ENCODE measurements at regions not wholly inside any gene's neighbourhood (a gene's known extent, or its start where the extent isn't known, plus 50 kb on each side); places are given as distances from the start of the nearest gene placed in this dataset.
A peak's percentile ranks its signal among the peaks of the same experiment; 100 is the strongest.

DNA sequence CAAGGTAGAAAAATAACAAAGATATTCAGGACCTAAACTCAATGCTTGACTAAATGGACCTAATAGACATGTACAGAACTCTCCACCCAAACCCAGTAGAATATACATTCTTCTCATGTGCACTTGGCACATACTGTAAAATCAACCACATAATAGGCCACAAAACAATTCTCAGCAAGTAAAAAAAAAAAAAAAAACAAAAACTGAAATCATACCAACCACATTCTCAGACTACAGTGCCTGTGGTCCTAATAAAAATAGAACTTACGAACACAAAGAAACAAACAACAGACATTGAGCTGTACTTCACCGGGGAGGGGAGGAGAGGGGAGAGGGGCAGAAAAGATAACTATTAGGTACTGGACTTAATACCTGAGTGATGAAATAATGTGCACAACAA is 114.1 kb upstream of the CD180 start:
- H3K9me3 ChIP-seq (replicated peaks) = no peaks in the 10 kb centered on the region
- H3K4me1 ChIP-seq (replicated peaks) = peaks cover 22% of the 10 kb centered on the region
- no peak overlapping the region for H3K4me3 ChIP-seq
- H3K27ac ChIP-seq = no peak overlapping the region
- no peaks in the 10 kb centered on the region for H3K27me3 ChIP-seq (replicated peaks)
- H3K36me3 ChIP-seq = no peaks in the 10 kb centered on the region
- DNase-seq (ENCODE audit: low read depth in 1 of 2, low spot score in 2 of 2) = peak in 1 of 2 experiments; percentile 18

DNA sequence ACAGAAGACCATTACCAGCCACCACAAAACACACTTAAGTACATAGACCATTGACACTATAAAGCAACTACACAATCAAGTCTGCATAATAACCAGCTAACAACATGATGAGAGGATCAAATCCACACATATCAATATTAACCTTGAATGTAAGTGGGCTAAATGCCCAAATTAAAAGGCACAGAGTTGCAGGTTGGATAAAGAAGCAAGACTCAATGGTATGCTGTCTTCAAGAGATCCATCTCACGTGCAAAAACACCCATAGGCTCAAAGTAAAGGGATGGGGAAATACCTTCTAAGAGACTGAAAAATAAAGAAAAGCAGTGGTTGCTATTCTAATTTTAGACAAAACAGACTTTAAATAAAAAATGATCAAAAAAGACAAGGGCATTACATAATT is 113.6 kb upstream of the CD180 start:
- peaks cover 22% of the 10 kb centered on the region for H3K4me1 ChIP-seq (replicated peaks)
- DNase-seq (ENCODE audit: low read depth in 1 of 2, low spot score in 2 of 2) = no peak
- no peaks in the 10 kb centered on the region for H3K36me3 ChIP-seq
- H3K27ac ChIP-seq = no peak overlapping the region
- H3K9me3 ChIP-seq (replicated peaks) = no peaks in the 10 kb centered on the region
- no peaks in the 10 kb centered on the region for H3K27me3 ChIP-seq (replicated peaks)
- H3K4me3 ChIP-seq = no peak overlapping the region

DNA sequence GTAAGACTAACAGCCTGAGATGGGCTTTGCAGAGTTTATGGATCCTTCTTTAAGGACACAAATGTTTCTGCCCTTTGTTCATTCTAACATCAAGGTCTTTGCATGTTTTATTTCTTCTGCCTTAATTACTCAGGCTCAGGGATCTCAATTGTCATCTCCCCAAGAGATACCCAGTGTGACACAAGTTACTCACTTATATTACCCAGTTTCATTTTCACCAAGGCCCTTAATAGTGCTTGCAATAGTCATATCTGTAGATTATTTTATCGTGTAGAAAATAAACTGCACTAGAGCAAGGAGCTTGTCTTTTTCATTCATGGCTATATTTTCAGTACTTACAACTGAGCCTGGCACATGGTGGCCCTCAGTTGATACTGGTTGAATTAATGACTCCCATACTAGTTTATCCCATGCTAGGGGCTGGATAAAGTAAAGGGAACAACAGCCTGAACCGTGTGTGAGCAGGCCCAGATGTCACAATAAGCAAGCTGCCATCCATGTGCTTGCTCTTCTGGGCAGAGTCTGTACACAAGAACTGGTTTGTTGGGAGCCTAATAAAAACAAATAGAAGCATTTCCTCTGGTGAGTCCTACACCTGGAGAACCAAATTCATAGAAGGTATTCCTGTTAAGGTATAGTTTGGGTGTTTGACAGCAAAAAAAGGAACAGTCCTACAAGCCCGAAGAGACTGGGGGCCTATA is 112.5 kb upstream of the CD180 start:
- H3K27me3 ChIP-seq (replicated peaks) = no peaks in the 10 kb centered on the region
- no peak overlapping the region for H3K27ac ChIP-seq
- H3K9me3 ChIP-seq (replicated peaks) = no peaks in the 10 kb centered on the region
- no peak overlapping the region for H3K4me3 ChIP-seq
- DNase-seq (ENCODE audit: low read depth in 1 of 2, low spot score in 2 of 2) = no peak
- H3K36me3 ChIP-seq = no peaks in the 10 kb centered on the region
- peaks cover 28% of the 10 kb centered on the region for H3K4me1 ChIP-seq (replicated peaks)

DNA sequence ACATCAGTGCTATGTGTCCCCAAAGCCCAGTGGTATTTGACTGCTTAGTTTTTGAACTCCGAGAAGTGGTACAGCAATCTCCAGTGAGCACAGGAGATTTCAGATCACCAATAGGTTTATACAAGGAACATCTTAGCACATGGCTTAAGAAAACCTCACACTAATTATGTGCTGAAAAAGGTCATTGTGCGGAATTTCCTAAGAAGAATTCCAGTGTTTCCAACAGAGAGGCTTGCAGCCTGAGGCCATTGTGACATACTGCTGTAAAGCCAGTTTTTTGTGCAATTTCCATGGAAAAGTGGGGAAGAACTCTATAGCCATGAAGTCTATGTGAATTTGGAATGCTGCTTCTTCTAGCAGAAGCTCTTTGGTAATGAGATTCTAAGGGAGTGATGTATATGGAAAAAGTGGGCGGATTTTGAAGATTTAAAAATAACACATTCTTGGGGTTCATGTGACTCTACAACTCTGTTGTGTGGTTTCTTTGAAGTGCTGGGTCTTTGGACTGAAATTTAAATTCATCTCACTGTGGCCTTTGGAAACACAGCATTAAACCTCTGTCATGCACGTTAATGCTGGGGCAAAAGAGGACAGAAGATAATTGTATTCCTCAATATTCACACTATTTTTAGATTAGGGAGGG is 110.5 kb upstream of the CD180 start:
- no peaks in the 10 kb centered on the region for H3K36me3 ChIP-seq
- H3K27ac ChIP-seq = no peak overlapping the region
- H3K4me1 ChIP-seq (replicated peaks) = peaks cover 48% of the 10 kb centered on the region
- no peaks in the 10 kb centered on the region for H3K27me3 ChIP-seq (replicated peaks)
- DNase-seq (ENCODE audit: low read depth in 1 of 2, low spot score in 2 of 2) = no peak
- no peak overlapping the region for H3K4me3 ChIP-seq
- no peaks in the 10 kb centered on the region for H3K9me3 ChIP-seq (replicated peaks)

DNA sequence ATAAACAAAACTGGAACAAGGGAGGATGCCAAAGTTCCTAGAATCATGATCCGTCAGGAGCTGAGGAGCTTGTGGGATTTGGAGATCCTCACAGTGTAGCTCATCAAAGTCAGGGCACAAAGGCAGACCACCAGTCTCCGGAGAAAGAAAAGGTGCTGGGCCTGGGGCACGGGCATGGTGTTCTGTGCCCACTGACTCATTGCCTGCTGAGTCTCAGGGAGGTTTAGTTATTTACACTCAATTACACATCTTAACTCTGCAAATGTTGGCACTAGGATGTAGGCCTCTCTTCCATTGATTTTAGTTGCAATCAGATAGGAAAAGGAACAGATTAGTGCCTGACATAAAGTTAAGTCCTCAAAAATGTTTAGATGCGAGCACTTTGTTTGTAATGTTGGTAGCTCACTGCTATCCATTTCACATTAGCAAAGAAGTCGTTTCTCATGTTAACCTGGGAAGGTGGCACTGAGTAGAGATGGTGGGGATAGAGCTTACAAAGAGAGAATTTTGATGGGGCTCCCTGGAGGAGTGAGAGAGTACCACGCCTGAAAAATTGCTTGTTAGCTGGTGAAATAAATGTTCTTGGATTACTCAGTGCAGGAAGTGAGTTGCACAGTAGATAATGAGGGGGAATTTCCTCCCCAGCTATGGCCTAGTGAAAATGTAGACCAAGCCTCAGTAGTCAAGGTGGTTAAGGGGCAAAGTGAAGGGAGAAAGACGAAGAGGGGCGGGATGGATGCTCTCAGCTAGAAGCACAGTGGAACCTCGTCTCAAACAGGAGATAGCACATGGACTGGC is 109.5 kb upstream of the CD180 start:
- H3K36me3 ChIP-seq = no peaks in the 10 kb centered on the region
- no peak overlapping the region for H3K4me3 ChIP-seq
- no peak overlapping the region; the same call in 1 of the 2 replicates for H3K27ac ChIP-seq
- H3K27me3 ChIP-seq (replicated peaks) = no peaks in the 10 kb centered on the region
- DNase-seq (ENCODE audit: low read depth in 1 of 2, low spot score in 2 of 2) = no peak
- peaks cover 58% of the 10 kb centered on the region for H3K4me1 ChIP-seq (replicated peaks)
- no peaks in the 10 kb centered on the region for H3K9me3 ChIP-seq (replicated peaks)

DNA sequence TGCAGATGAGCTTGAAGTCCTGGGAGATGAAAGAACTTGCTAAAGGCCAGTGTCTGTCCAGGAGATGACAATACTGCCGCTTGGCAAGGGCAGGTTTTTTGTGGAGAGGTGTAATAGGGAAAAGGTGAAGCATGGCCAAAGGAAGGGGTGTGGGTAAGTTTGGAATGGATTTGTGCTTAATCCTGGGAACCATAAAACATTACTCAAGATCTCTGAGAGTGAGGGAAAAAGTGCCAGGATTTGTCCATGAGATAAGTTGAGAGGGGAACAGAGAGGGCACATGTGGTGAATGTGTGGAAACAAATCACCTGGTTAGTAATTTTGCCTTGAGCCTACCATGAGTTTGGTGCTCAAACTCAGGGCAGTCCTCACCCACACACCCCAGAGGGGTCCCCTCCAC is 108.8 kb upstream of the CD180 start:
- Histone ChIP-seq H3K36me3 (no peaks in the 10 kb centered on the region), H3K9me3 (replicated peaks) (no peaks in the 10 kb centered on the region), H3K27me3 (replicated peaks) (no peaks in the 10 kb centered on the region), H3K4me1 (replicated peaks) (peaks cover 65% of the 10 kb centered on the region), H3K4me3 (no peak overlapping the region), H3K27ac (no peak overlapping the region)
- no peak for DNase-seq (ENCODE audit: low read depth in 1 of 2, low spot score in 2 of 2)

DNA sequence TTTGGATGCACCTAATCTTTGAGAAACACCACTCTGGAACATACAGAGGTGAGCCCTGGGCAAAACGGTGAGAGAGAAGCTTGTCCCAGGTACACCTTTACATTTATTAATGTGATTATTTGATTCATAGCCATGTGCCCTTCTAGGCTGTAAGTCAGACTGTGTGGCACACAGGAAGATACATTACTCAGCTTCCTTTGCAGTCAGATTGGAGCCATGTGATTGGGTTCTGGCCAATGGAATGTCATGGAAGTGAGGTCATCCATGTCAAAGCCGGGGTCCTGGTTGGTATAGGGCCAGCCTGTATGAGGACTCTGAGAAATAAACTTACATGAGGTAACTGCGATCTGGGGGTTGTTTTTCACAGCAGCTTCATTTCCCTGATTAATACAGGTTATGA is 106.8 kb upstream of the CD180 start:
- Histone ChIP-seq H3K27me3 (replicated peaks) (no peaks in the 10 kb centered on the region), H3K27ac (no peak overlapping the region; the same call in 1 of the 2 replicates), H3K4me3 (no peak overlapping the region), H3K9me3 (replicated peaks) (no peaks in the 10 kb centered on the region), H3K36me3 (no peaks in the 10 kb centered on the region), H3K4me1 (replicated peaks) (peaks cover 65% of the 10 kb centered on the region)
- DNase-seq (ENCODE audit: low read depth in 1 of 2, low spot score in 2 of 2) = peak in 1 of 2 experiments; percentile 18

DNA sequence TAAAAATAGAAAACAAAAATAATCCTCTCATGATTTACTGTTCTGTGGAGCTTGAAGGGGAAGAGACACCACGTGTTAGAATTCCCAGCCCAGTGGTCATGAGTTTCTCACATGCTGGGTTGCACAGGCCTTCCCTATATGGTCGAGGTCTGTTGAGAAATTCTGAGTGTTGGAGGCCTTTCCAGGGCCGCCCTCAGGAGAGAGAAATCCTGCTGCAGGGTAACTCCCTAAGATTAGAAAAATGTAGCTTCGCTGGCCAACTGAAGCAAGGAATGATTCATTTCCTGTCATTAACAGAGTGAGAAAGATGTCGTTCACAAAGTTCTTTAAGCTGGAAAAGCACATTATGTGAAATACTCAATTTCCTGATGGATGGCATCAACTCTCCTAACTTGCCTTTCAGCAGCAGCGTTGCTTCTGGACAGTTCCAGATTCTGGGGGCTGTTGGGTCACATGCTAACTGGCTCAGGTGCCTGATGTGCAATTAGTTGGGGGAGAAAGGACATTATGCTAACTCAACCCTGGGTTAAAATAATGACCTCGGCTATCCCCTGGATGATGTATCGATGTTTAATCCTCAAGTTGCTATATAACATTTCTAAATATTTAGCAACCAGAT is 104.8 kb upstream of the CD180 start:
- Histone ChIP-seq H3K27ac (peak overlapping the region; percentile 63), H3K36me3 (no peaks in the 10 kb centered on the region), H3K27me3 (replicated peaks) (no peaks in the 10 kb centered on the region), H3K9me3 (replicated peaks) (no peaks in the 10 kb centered on the region), H3K4me3 (no peak overlapping the region), H3K4me1 (replicated peaks) (peaks cover 57% of the 10 kb centered on the region)
- peak; percentile 55 to 61 for DNase-seq (ENCODE audit: low read depth in 1 of 2, low spot score in 2 of 2)

DNA sequence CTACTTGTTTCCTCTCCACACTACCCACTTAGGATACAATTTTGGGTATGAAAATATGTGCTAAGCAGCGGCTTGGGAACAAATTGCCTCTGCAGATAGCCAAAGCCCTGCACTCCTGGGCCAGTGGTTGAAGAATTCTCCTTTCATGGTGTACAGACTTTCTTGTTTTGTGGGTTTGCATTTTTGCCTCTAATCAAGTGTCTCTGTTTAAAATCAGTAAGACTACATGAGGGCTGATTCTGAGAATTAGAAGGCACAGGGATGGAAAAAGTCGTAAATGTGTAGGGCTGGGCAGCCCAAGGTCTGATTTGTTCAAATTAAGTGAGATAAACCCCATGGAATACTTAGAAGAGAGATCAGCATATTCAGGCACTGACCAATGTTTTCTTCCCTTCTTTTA is 103.7 kb upstream of the CD180 start:
- DNase-seq (ENCODE audit: low read depth in 1 of 2, low spot score in 2 of 2) = no peak
- Histone ChIP-seq H3K27me3 (replicated peaks) (no peaks in the 10 kb centered on the region), H3K36me3 (no peaks in the 10 kb centered on the region), H3K27ac (no peak overlapping the region), H3K9me3 (replicated peaks) (no peaks in the 10 kb centered on the region), H3K4me1 (replicated peaks) (peaks cover 48% of the 10 kb centered on the region), H3K4me3 (no peak overlapping the region)

DNA sequence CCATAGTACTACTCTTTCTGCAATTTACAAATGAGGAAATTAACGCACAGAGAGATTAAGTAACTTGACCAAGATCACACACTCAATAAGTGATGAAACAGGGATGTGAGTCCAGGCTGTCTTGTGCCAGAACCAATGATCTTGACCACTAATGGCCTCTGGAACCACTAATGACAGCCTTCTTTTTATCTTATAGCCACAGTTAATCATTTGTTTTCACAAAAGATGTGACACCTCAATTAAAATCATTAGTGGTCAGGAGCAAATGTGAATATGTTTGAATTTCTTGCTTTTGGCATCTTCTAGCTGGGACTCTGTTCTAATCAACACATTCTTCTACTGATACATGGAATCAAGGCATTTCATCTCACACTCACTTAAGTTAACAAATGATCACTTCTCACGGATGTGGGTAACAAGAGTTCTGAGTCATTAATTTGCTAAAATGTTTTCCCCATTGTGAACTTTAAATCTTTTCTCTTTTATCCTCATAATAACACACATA is 102.7 kb upstream of the CD180 start:
- no peaks in the 10 kb centered on the region for H3K9me3 ChIP-seq (replicated peaks)
- H3K4me1 ChIP-seq (replicated peaks) = peaks cover 38% of the 10 kb centered on the region
- no peak overlapping the region for H3K4me3 ChIP-seq
- H3K36me3 ChIP-seq = no peaks in the 10 kb centered on the region
- no peaks in the 10 kb centered on the region for H3K27me3 ChIP-seq (replicated peaks)
- DNase-seq (ENCODE audit: low read depth in 1 of 2, low spot score in 2 of 2) = no peak
- H3K27ac ChIP-seq = no peak overlapping the region

DNA sequence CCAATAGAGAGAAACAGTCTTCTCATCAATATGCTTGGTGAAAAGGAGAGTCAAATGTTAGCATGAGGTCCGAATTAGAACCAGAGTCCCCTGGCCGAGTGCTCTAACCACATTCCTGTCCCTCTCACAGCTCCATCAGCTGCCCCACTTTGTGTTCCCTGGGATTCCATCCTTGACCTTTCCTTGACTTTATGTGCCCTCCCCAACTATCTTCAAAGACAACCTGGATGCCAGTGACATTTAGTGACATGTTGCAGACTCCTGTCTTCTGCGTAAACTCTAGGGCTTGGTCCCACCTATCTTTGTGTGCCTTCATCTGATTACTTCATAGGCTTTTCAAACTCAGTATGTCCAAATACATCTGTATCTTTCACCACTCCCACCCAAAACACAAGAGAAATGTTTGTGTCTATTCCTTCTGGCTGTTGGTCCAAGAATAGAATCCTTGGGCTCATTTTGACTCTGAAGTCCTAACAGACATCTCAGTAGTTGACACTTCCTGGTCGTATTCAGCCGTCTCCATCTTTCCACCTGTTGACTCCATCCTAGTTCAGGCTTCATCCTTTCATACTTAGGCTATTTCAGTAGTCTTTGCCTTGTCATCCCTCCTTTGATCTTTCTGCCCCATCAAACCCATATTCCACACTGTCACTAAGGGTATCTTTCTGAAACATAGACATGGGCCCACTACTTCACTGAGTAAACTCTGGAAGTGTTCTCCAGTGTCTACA is 101.4 kb upstream of the CD180 start:
- DNase-seq (ENCODE audit: low read depth in 1 of 2, low spot score in 2 of 2) = no peak
- Histone ChIP-seq H3K27ac (no peak overlapping the region), H3K27me3 (replicated peaks) (no peaks in the 10 kb centered on the region), H3K4me3 (no peak overlapping the region), H3K36me3 (no peaks in the 10 kb centered on the region), H3K4me1 (replicated peaks) (peaks cover 25% of the 10 kb centered on the region), H3K9me3 (replicated peaks) (no peaks in the 10 kb centered on the region)

DNA sequence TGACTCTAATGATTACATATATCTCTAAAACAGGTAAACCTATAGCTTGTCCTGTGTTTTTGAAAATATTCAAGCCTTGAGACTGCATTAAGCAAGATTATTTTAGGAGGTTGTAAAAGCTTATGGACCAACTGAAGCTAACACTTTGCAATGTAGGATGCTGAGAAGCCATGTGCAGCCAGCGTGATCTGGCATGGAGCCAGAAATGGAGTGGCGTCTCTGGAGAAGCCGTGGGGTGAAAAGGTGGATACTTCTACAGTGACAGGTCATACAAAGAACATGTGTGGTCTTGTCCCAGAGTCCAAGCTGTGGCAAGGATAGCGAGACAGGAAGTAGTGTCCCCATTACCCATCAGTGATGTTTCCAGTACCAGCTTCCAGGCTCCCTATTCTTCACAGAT is 100.8 kb upstream of the CD180 start:
- DNase-seq (ENCODE audit: low read depth in 1 of 2, low spot score in 2 of 2) = no peak
- no peaks in the 10 kb centered on the region for H3K9me3 ChIP-seq (replicated peaks)
- H3K4me3 ChIP-seq = no peak overlapping the region
- no peaks in the 10 kb centered on the region for H3K36me3 ChIP-seq
- no peak overlapping the region for H3K27ac ChIP-seq
- H3K4me1 ChIP-seq (replicated peaks) = peaks cover 19% of the 10 kb centered on the region
- no peaks in the 10 kb centered on the region for H3K27me3 ChIP-seq (replicated peaks)

DNA sequence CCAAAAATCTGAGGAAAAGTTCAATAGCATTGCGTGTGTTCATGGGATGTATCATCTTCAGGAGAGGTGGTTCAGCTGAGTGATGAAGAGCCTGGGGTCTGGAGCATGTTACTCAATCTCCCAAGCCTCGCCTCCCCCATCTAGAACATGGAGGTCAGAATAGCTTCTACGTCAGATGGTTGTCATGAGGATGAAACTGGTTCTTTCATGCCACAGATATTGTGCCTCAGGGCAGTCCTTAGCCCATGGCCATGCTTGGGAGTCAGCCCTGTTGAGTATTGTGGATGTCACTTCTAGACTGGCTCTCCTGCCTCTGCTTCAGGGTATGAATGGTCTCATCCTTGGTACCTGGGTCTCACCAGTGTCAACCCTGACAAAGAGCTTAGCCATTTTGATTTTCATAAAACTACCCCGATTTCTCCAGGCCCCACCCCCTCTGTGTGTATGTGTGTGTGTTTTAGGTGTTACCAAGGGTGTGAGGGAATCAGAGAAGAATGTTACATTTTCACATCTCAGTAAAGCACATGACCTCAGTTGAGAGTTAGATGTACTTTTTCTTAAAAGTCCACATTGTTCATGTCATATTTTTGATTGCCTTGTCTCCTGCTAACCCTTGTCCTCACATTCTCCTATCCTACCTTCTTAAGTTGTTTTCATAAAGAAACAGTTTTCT is 97.8 kb upstream of the CD180 start:
- Histone ChIP-seq H3K9me3 (replicated peaks) (no peaks in the 10 kb centered on the region), H3K36me3 (no peaks in the 10 kb centered on the region), H3K27ac (no peak overlapping the region), H3K4me3 (no peak overlapping the region), H3K27me3 (replicated peaks) (no peaks in the 10 kb centered on the region), H3K4me1 (replicated peaks) (no peaks in the 10 kb centered on the region)
- DNase-seq (ENCODE audit: low read depth in 1 of 2, low spot score in 2 of 2) = no peak

All from SJSA1 (cell line).